ENCODE measurements at regions not wholly inside any gene's neighbourhood (a gene's known extent, or its start where the extent isn't known, plus 50 kb on each side); places are given as distances from the start of the nearest gene placed in this dataset.

GRCh38 chr9:106615118-106615889 lies 247.7 kb upstream of the ZNF462 start:
- no peak overlapping the region for H3K4me3 Mint-ChIP-seq
- no peak for DNase-seq (ENCODE audit: low spot score)
- H3K27ac Mint-ChIP-seq: no peak overlapping the region
- no peaks in the 10 kb centered on the region for H3K27me3 Mint-ChIP-seq (ENCODE audit: insufficient read depth)
- no peaks in the 10 kb centered on the region for H3K4me1 Mint-ChIP-seq (ENCODE audit: low read depth)
- H3K36me3 Mint-ChIP-seq (ENCODE audit: low read depth): no peaks in the 10 kb centered on the region
- intact Hi-C loops (cut with micrococcal nuclease): no loop called here
- no peaks in the 10 kb centered on the region for H3K9me3 Mint-ChIP-seq

GRCh38 chr9:106616026-106616425 lies 246.9 kb upstream of the ZNF462 start:
- Mint-ChIP-seq H3K27me3 (ENCODE audit: insufficient read depth) (no peaks in the 10 kb centered on the region), H3K4me3 (no peak overlapping the region), H3K9me3 (no peaks in the 10 kb centered on the region), H3K4me1 (ENCODE audit: low read depth) (no peaks in the 10 kb centered on the region), H3K36me3 (ENCODE audit: low read depth) (no peaks in the 10 kb centered on the region), H3K27ac (no peak overlapping the region)
- DNase-seq (ENCODE audit: low spot score): no peak
- intact Hi-C loops (cut with micrococcal nuclease): no loop called here

DNA sequence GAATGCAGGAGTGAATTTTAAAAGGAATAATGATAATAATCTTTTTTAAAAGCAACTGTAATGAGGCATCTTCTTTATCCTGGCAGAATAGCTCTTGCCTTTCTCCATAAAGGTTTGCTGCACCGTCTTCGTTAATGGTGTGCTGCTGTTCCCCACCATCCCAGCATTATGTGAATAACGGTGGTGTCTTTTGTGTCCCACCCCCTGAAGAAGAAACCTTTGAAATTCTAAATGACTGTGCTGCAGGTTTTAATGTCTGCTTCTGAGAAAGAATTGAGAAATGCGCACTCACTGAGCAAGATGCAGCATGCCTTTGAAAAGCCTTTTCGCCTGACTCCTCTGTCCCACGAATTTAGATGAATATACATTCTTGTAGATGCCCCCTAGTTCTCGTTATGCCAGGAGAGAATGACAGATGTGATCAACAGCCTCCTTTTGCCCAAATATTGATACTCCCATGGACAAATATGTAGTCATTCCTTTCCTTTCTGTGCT lies 246.1 kb upstream of the ZNF462 start:
- Mint-ChIP-seq H3K36me3 (ENCODE audit: low read depth) (no peaks in the 10 kb centered on the region), H3K27me3 (ENCODE audit: insufficient read depth) (no peaks in the 10 kb centered on the region), H3K4me3 (no peak overlapping the region), H3K27ac (no peak overlapping the region), H3K9me3 (no peaks in the 10 kb centered on the region), H3K4me1 (ENCODE audit: low read depth) (no peaks in the 10 kb centered on the region)
- no peak for DNase-seq (ENCODE audit: low spot score)
- intact Hi-C loops (cut with micrococcal nuclease): no loop called here

DNA sequence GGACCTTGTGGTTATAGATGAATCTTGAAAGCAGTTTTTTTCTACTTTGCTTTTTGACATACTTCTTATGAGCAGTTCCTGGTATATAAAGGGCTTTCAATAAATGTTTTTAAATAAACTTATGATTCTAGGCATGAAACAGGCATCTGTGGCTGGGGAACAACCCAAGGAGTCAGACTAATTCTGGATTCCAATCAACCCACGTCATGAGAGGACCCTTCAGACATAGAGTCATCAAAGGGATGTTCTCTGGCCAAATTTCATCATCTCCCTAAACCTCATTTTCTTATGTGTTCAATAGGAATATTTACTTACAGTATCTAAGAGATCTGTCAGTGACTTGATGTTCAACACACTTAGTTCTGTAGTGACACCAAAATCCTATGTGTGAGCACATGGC lies 243.8 kb upstream of the ZNF462 start:
- Mint-ChIP-seq H3K27ac (no peak overlapping the region), H3K36me3 (ENCODE audit: low read depth) (no peaks in the 10 kb centered on the region), H3K27me3 (ENCODE audit: insufficient read depth) (no peaks in the 10 kb centered on the region), H3K4me1 (ENCODE audit: low read depth) (no peaks in the 10 kb centered on the region), H3K9me3 (no peaks in the 10 kb centered on the region), H3K4me3 (no peak overlapping the region)
- no peak for DNase-seq (ENCODE audit: low spot score)
- intact Hi-C loops (cut with micrococcal nuclease): no loop called here

- no peaks in the 10 kb centered on the region for H3K4me1 Mint-ChIP-seq (ENCODE audit: low read depth)
Observed at GRCh38 chr9:106620081-106620480, 242.9 kb upstream of the ZNF462 start.

DNA sequence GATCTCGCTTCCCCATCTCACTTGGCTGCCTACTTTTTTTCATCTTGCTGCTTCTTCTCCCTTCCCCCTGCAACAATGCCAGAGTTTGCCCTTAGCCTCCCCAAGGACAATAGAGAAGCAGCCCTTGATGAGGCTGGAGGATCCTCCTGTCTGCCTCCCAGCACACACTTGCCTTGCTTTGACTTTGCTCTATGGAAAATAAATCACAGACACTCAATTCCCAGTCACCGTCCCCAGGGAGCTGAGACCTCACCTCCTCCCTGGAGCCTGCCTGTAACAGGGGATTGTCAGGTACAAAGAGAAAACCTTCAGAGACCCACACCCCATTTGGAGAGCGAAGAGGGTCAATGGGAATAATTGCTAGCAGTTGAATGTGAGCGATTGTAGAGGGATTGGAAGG lies 242.1 kb upstream of the ZNF462 start:
- no peaks in the 10 kb centered on the region for H3K36me3 Mint-ChIP-seq (ENCODE audit: low read depth)
- no peak for DNase-seq (ENCODE audit: low spot score)
- H3K4me1 Mint-ChIP-seq (ENCODE audit: low read depth): no peaks in the 10 kb centered on the region
- no peak overlapping the region for H3K4me3 Mint-ChIP-seq
- H3K27me3 Mint-ChIP-seq (ENCODE audit: insufficient read depth): no peaks in the 10 kb centered on the region
- intact Hi-C loops (cut with micrococcal nuclease): no loop called here
- no peak overlapping the region for H3K27ac Mint-ChIP-seq
- H3K9me3 Mint-ChIP-seq: no peaks in the 10 kb centered on the region

More at GRCh38 chr9:106620081-106620480, 242.9 kb upstream of the ZNF462 start:
- no peak overlapping the region for H3K4me3 Mint-ChIP-seq
- H3K9me3 Mint-ChIP-seq: no peaks in the 10 kb centered on the region
- no peak for DNase-seq (ENCODE audit: low spot score)
- H3K27me3 Mint-ChIP-seq (ENCODE audit: insufficient read depth): no peaks in the 10 kb centered on the region
- intact Hi-C loops (cut with micrococcal nuclease): no loop called here
- no peak overlapping the region for H3K27ac Mint-ChIP-seq
- no peaks in the 10 kb centered on the region for H3K36me3 Mint-ChIP-seq (ENCODE audit: low read depth)

- DNase-seq (ENCODE audit: low spot score): no peak
- intact Hi-C loops (cut with micrococcal nuclease): no loop called here
- Mint-ChIP-seq H3K36me3 (ENCODE audit: low read depth) (no peaks in the 10 kb centered on the region), H3K4me1 (ENCODE audit: low read depth) (no peaks in the 10 kb centered on the region), H3K27me3 (ENCODE audit: insufficient read depth) (no peaks in the 10 kb centered on the region), H3K27ac (no peak overlapping the region), H3K4me3 (no peak overlapping the region), H3K9me3 (no peaks in the 10 kb centered on the region)
Observed at GRCh38 chr9:106621313-106622163, 241.4 kb upstream of the ZNF462 start.

DNA sequence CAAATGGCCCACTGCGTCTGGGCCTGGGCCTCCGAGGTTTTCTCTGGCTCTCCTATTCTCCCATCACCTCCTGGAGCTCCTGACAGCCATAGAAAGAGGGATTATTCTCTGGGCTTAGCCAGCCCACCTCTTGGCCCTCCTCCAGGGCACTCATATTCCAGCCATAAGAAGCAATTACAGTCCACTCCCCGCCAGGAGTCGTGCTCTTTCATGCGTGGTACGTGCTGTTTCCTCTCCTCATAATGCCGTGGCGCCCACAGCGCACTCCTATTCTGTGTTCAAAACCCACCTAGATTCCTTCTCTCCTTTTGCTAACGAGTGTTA lies 240.8 kb upstream of the ZNF462 start:
- intact Hi-C loops (cut with micrococcal nuclease): no loop called here
- no peak for DNase-seq (ENCODE audit: low spot score)
- no peaks in the 10 kb centered on the region for H3K36me3 Mint-ChIP-seq (ENCODE audit: low read depth)
- H3K9me3 Mint-ChIP-seq: no peaks in the 10 kb centered on the region
- no peaks in the 10 kb centered on the region for H3K4me1 Mint-ChIP-seq (ENCODE audit: low read depth)
- no peaks in the 10 kb centered on the region for H3K27me3 Mint-ChIP-seq (ENCODE audit: insufficient read depth)
- no peak overlapping the region for H3K27ac Mint-ChIP-seq
- no peak overlapping the region for H3K4me3 Mint-ChIP-seq

DNA sequence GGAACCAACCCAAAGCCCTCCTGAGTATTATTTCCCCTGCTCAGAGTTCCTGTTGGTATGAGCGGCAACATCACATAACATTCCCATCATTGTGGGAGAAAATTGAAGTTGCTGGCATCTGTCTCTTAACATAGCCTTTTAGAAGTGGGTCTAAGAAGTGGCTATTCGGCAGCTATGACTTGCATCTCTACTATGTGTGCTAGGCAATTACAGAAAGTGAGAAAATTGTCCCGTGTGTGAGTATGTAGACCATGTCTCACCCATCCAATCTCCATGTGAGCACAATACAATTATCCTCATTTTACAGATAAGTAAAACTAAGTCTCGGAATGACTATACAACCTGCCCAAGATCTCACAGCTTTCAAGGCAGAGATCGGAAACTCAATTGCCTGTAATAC lies 239.4 kb upstream of the ZNF462 start:
- Mint-ChIP-seq H3K4me1 (ENCODE audit: low read depth) (no peaks in the 10 kb centered on the region), H3K36me3 (ENCODE audit: low read depth) (no peaks in the 10 kb centered on the region), H3K27ac (no peak overlapping the region), H3K4me3 (no peak overlapping the region), H3K27me3 (ENCODE audit: insufficient read depth) (no peaks in the 10 kb centered on the region), H3K9me3 (no peaks in the 10 kb centered on the region)
- DNase-seq (ENCODE audit: low spot score): no peak
- intact Hi-C loops (cut with micrococcal nuclease): no loop called here

- no peak overlapping the region for H3K4me3 Mint-ChIP-seq
- no peak overlapping the region for H3K27ac Mint-ChIP-seq
- H3K36me3 Mint-ChIP-seq (ENCODE audit: low read depth): no peaks in the 10 kb centered on the region
- H3K9me3 Mint-ChIP-seq: no peaks in the 10 kb centered on the region
- intact Hi-C loops (cut with micrococcal nuclease): no loop called here
- H3K4me1 Mint-ChIP-seq (ENCODE audit: low read depth): no peaks in the 10 kb centered on the region
- no peak for DNase-seq (ENCODE audit: low spot score)
- H3K27me3 Mint-ChIP-seq (ENCODE audit: insufficient read depth): no peaks in the 10 kb centered on the region
Observed at GRCh38 chr9:106625259-106625789, 237.6 kb upstream of the ZNF462 start.

GRCh38 chr9:106626936-106627335 lies 236.0 kb upstream of the ZNF462 start:
- no peaks in the 10 kb centered on the region for H3K36me3 Mint-ChIP-seq (ENCODE audit: low read depth)
- H3K27ac Mint-ChIP-seq: no peak overlapping the region
- H3K4me3 Mint-ChIP-seq: no peak overlapping the region
- no peak for DNase-seq (ENCODE audit: low spot score)
- H3K27me3 Mint-ChIP-seq (ENCODE audit: insufficient read depth): no peaks in the 10 kb centered on the region
- no peaks in the 10 kb centered on the region for H3K9me3 Mint-ChIP-seq
- intact Hi-C loops (cut with micrococcal nuclease): no loop called here
- no peaks in the 10 kb centered on the region for H3K4me1 Mint-ChIP-seq (ENCODE audit: low read depth)

DNA sequence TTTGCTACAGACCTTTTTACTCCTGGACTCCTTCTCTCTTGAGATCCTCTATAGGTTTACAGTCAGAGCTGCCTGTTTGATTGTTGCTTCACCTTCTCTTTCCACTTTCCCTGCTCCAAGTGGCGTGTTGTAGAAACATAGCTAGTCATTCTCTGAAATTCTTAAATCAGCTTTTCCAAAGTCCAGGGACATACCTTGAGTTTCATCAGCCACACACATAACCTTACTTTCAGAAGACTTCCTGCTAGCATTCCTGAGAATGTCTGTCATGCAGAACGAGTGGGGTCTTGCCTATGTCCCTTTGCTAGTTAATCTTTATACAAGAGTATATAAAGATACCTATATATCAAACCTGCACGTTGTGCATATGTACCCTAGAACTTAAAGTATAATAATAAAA lies 230.3 kb upstream of the ZNF462 start:
- intact Hi-C loops (cut with micrococcal nuclease): no loop called here
- H3K27me3 Mint-ChIP-seq (ENCODE audit: insufficient read depth): no peaks in the 10 kb centered on the region
- DNase-seq (ENCODE audit: low spot score): no peak
- no peak overlapping the region for H3K4me3 Mint-ChIP-seq
- H3K4me1 Mint-ChIP-seq (ENCODE audit: low read depth): no peaks in the 10 kb centered on the region
- H3K9me3 Mint-ChIP-seq: no peaks in the 10 kb centered on the region
- no peak overlapping the region for H3K27ac Mint-ChIP-seq
- H3K36me3 Mint-ChIP-seq (ENCODE audit: low read depth): no peaks in the 10 kb centered on the region

DNA sequence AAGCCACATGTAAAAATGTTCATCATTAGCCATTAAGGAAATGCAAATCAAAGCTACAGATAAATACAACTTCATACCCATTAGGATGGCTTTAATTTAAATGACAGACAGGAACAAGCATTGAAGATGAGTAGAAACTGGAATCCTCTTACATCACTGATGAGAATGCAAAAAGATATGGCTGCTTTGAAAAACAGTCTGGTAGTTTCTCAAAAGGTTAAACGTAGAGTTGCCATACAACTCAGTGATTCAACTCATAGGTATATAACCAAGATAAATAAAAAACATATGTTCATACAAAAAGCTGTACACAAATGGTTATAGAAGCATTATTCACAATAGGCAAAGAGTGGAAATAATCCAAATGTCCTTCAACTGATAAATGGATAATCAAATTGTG lies 228.8 kb upstream of the ZNF462 start:
- no peaks in the 10 kb centered on the region for H3K9me3 Mint-ChIP-seq
- no peak overlapping the region for H3K4me3 Mint-ChIP-seq
- H3K36me3 Mint-ChIP-seq (ENCODE audit: low read depth): no peaks in the 10 kb centered on the region
- no peaks in the 10 kb centered on the region for H3K4me1 Mint-ChIP-seq (ENCODE audit: low read depth)
- no peaks in the 10 kb centered on the region for H3K27me3 Mint-ChIP-seq (ENCODE audit: insufficient read depth)
- H3K27ac Mint-ChIP-seq: no peak overlapping the region
- no peak for DNase-seq (ENCODE audit: low spot score)
- intact Hi-C loops (cut with micrococcal nuclease): no loop called here

All from activated T-helper 1 cell treated with anti-CD3 and anti-CD28 coated beads, Interleukin-12 subunit alpha, Interleukin-12 subunit beta, Interleukin-2, Interleukin-4 antibody, amounts not matched to agents 30 ng/mL and 10 ng/mL and 1 ng/mL, durations not matched to agents 14 hours and 24 hours and 36 hours (primary cell).